ENCODE measurements at regions not wholly inside any gene's neighbourhood (a gene's known extent, or its start where the extent isn't known, plus 50 kb on each side); places are given as distances from the start of the nearest gene placed in this dataset.

- no peak for DNase-seq (ENCODE audit: low spot score)
Measured at GRCh38 chr17:71158437-71158836, 962.4 kb upstream of the SOX9 start.

- DNase-seq (ENCODE audit: low spot score): no peak
Measured at GRCh38 chr17:71163121-71163812, 957.6 kb upstream of the SOX9 start.

GRCh38 chr17:71163813-71164122 is 957.1 kb upstream of the SOX9 start:
- no peak for DNase-seq (ENCODE audit: low spot score)

- no peak for DNase-seq (ENCODE audit: low spot score)
Measured at GRCh38 chr17:71164561-71164960, 956.3 kb upstream of the SOX9 start.

GRCh38 chr17:71166311-71166710 is 954.5 kb upstream of the SOX9 start:
- DNase-seq (ENCODE audit: low spot score): no peak

- no peak for DNase-seq (ENCODE audit: low spot score)
Measured at GRCh38 chr17:71168053-71168741, 952.6 kb upstream of the SOX9 start.

- DNase-seq (ENCODE audit: low spot score): no peak
Measured at GRCh38 chr17:71170070-71170469, 950.8 kb upstream of the SOX9 start.

- DNase-seq (ENCODE audit: low spot score): no peak
Measured at GRCh38 chr17:71171270-71171669, 949.5 kb upstream of the SOX9 start.

- DNase-seq (ENCODE audit: low spot score): no peak
Measured at GRCh38 chr17:71173991-71174390, 946.8 kb upstream of the SOX9 start.

- no peak for DNase-seq (ENCODE audit: low spot score)
Measured at GRCh38 chr17:71176331-71176730, 944.5 kb upstream of the SOX9 start.

GRCh38 chr17:71176928-71177443 is 943.8 kb upstream of the SOX9 start:
- no peak for DNase-seq (ENCODE audit: low spot score)

GRCh38 chr17:71180801-71181385 is 939.9 kb upstream of the SOX9 start:
- DNase-seq (ENCODE audit: low spot score): no peak

- DNase-seq (ENCODE audit: low spot score): no peak
Measured at GRCh38 chr17:71183066-71183660, 937.7 kb upstream of the SOX9 start.

GRCh38 chr17:71184716-71185115 is 936.1 kb upstream of the SOX9 start:
- no peak for DNase-seq (ENCODE audit: low spot score)

GRCh38 chr17:71187145-71187878 is 933.5 kb upstream of the SOX9 start:
- DNase-seq (ENCODE audit: low spot score): no peak

GRCh38 chr17:71188811-71189492 is 931.9 kb upstream of the SOX9 start:
- no peak for DNase-seq (ENCODE audit: low spot score)

GRCh38 chr17:71189493-71189831 is 931.4 kb upstream of the SOX9 start:
- DNase-seq (ENCODE audit: low spot score): no peak

GRCh38 chr17:71192039-71192555 is 928.7 kb upstream of the SOX9 start:
- DNase-seq (ENCODE audit: low spot score): no peak

GRCh38 chr17:71192848-71193247 is 928.0 kb upstream of the SOX9 start:
- DNase-seq (ENCODE audit: low spot score): no peak

- DNase-seq (ENCODE audit: low spot score): no peak
Measured at GRCh38 chr17:71200597-71200996, 920.2 kb upstream of the SOX9 start.

- no peak for DNase-seq (ENCODE audit: low spot score)
Measured at GRCh38 chr17:71201639-71202038, 919.2 kb upstream of the SOX9 start.

GRCh38 chr17:71202449-71202848 is 918.4 kb upstream of the SOX9 start:
- no peak for DNase-seq (ENCODE audit: low spot score)

Data from hematopoietic multipotent progenitor cell treated with erythropoietin and hydrocortisone succinate and interleukin-3 and kit ligand, for 15 days (in vitro differentiated cells).